HepG2 (cell line): ENCODE measurements at regions not wholly inside any gene's neighbourhood (a gene's known extent, or its start where the extent isn't known, plus 50 kb on each side); places are given as distances from the start of the nearest gene placed in this dataset.
A peak's percentile ranks its signal among the peaks of the same experiment; 100 is the strongest.

Source experiments
- ATAC-seq: fragments of 200-7000 bp; cut with Tn5 transposase; 3 replicates; pipeline ENCODE4 v1.9.1; 2020; ENCODE audit warnings: mild to moderate bottlenecking, moderate library complexity
- BruUV-seq: library from RNA; stranded (reverse); fragments of 400-500 nt; replicated peaks from 2 replicates; lab custom pipeline; 2021; lab: Mats Ljungman, UMichigan
- CTCF ChIA-PET: fragments of 300-600 bp; formaldehyde crosslinking; extraction: SDS; loops from one replicate; lab custom pipeline; 2021; ENCODE audit warnings: low total read pairs, inconsistent platforms, low intra/inter-chr PET ratio; lab: Yijun Ruan, JAX
- POLR2A ChIA-PET: fragments of 350-600 bp; sonication (Branson Sonifier 250); formaldehyde crosslinking; loops from one replicate; lab custom pipeline; 2020; ENCODE audit warnings: antibody characterized with exemption, inconsistent platforms; lab: Yijun Ruan, JAX
- DNase-seq: peaks from one replicate; pipeline ENCODE4 v3.0.0-alpha.2; 2015; ENCODE audit warnings: low spot score
- FAIRE-seq: peaks from 3 replicates; lab custom pipeline; 2011; peaks lifted over from hg19 to GRCh38; lab: Jason Lieb, UNC
- H2AFZ ChIP-seq: one replicate; pipeline ENCODE4 v1.6.1; 2011; ENCODE audit warnings: low read length, inconsistent platforms
- H3K27ac ChIP-seq: fragments of 300-600 bp; 3 replicates; pipeline ENCODE4 v1.8.0; 2011; ENCODE audit warnings: mixed run types, mild to moderate bottlenecking, mixed read lengths, low read length, inconsistent platforms; ENCODE audit not compliant: insufficient read depth; ENCODE audit errors: extremely low read length
- H3K27me3 ChIP-seq, 2 experiments: fragments of 200-600 bp in 1 of 2; 2 replicates in 1 of 2; 3 replicates in 1 of 2; pipeline versions ENCODE4 v1.6.0 to v1.8.0; 2011; ENCODE audit warnings: low read length in 2 of 2, mild to moderate bottlenecking in 2 of 2, moderate library complexity in 2 of 2, inconsistent platforms in 1 of 2; ENCODE audit not compliant: insufficient read depth in 2 of 2, control insufficient read depth in 1 of 2
- H3K36me3 ChIP-seq, 2 experiments: fragments of 200-600 bp in 1 of 2; replicated peaks in 1 of 2; 2 replicates in 1 of 2; 3 replicates in 1 of 2; pipeline versions ENCODE4 v1.5.1 to v1.8.0; 2011; ENCODE audit warnings: low read length in 2 of 2, inconsistent platforms in 1 of 2; ENCODE audit not compliant: insufficient read depth in 2 of 2, control insufficient read depth in 1 of 2
- H3K4me1 ChIP-seq: 2 replicates; pipeline ENCODE4 v1.5.1; 2012; ENCODE audit warnings: low read length, inconsistent platforms; ENCODE audit not compliant: insufficient read depth
- H3K4me2 ChIP-seq: 2 replicates; pipeline ENCODE4 v1.6.0; 2011; ENCODE audit warnings: low read depth, low read length, inconsistent platforms
- H3K4me3 ChIP-seq, 3 experiments: fragments of 200-600 bp in 1 of 3; sonication (generic), shearing (Covaris generic) in 1 of 3; replicated peaks in 1 of 3; 2 replicates each; pipeline ENCODE4 v1.5.1; 2011 to 2016; ENCODE audit warnings: low read length in 3 of 3, inconsistent platforms in 2 of 3, low read depth in 2 of 3, mild to moderate bottlenecking in 2 of 3, control low read depth in 1 of 3, mixed read lengths in 1 of 3; ENCODE audit not compliant: insufficient read depth in 1 of 3
- H3K79me2 ChIP-seq: one replicate; pipeline ENCODE4 v1.6.1; 2011; ENCODE audit warnings: low read length, inconsistent platforms; ENCODE audit not compliant: insufficient read depth
- H3K9ac ChIP-seq: 2 replicates; pipeline ENCODE4 v1.6.0; 2011; ENCODE audit warnings: mild to moderate bottlenecking, low read depth, low read length, inconsistent platforms; ENCODE audit not compliant: insufficient read depth
- H3K9me3 ChIP-seq: 2 replicates; pipeline ENCODE4 v1.5.1; 2012; ENCODE audit warnings: mild to moderate bottlenecking, low read length
- H4K20me1 ChIP-seq: 2 replicates; pipeline ENCODE4 v1.6.0; 2011; ENCODE audit warnings: inconsistent platforms, mild to moderate bottlenecking, low read length, moderate library complexity; ENCODE audit not compliant: insufficient read depth
- ARID5B ChIP-seq: IDR thresholded peaks from 2 replicates; pipeline ENCODE4 v1.4.0; 2020; ENCODE audit warnings: mild to moderate bottlenecking, missing genetic modification reagents
- DR1 ChIP-seq: sonication (generic); formaldehyde crosslinking; IDR thresholded peaks from 2 replicates; pipeline ENCODE4 v1.8.0; 2021; ENCODE audit warnings: mild to moderate bottlenecking, missing genetic modification reagents, inconsistent platforms
- HDAC1 ChIP-seq: sonication (generic); formaldehyde crosslinking; IDR thresholded peaks from 2 replicates; pipeline ENCODE4 v1.5.1; 2020; ENCODE audit warnings: mild to moderate bottlenecking, missing genetic modification reagents
- LCORL ChIP-seq, 2 experiments: fragments of 450-650 bp in 1 of 2; sonication (generic) in 1 of 2; formaldehyde crosslinking in 1 of 2; IDR thresholded peaks; 2 replicates each; pipeline versions ENCODE4 v1.5.0 to v1.6.1; 2017 to 2020; ENCODE audit warnings: antibody characterized with exemption in 1 of 2, missing genetic modification reagents in 1 of 2
- MIER2 ChIP-seq: IDR thresholded peaks from 2 replicates; pipeline ENCODE4 v1.6.1; 2016; ENCODE audit warnings: missing biosample characterization, missing genetic modification reagents
- PHF5A ChIP-seq: IDR thresholded peaks from one replicate; pipeline ENCODE4 v1.6.1; 2018; ENCODE audit warnings: low read depth, missing genetic modification reagents; ENCODE audit not compliant: unreplicated experiment
- SALL1 ChIP-seq: sonication (generic); formaldehyde crosslinking; IDR thresholded peaks from 2 replicates; pipeline ENCODE4 v1.8.0; 2022; ENCODE audit warnings: mild to moderate bottlenecking, missing genetic modification reagents
- U2AF2 ChIP-seq: fragments of 200-400 bp; formaldehyde crosslinking; IDR thresholded peaks from 2 replicates; pipeline ENCODE4 v1.6.1; 2017; ENCODE audit warnings: low read depth, mild to moderate bottlenecking, low read length
- ZBTB37 ChIP-seq: sonication (generic); formaldehyde crosslinking; IDR thresholded peaks from 2 replicates; pipeline ENCODE4 v1.4.0; 2020; ENCODE audit warnings: mild to moderate bottlenecking, missing genetic modification reagents
- ZFY ChIP-seq: sonication (generic); formaldehyde crosslinking; IDR thresholded peaks from 2 replicates; pipeline ENCODE4 v1.4.0; 2020; ENCODE audit warnings: missing genetic modification reagents
- ZNF503 ChIP-seq: sonication (generic); formaldehyde crosslinking; IDR thresholded peaks from 2 replicates; pipeline ENCODE4 v1.4.0; 2020; ENCODE audit warnings: missing genetic modification reagents
- ZNF670 ChIP-seq: sonication (generic); formaldehyde crosslinking; IDR thresholded peaks from 2 replicates; pipeline ENCODE4 v1.8.0; 2022; ENCODE audit warnings: mild to moderate bottlenecking, missing genetic modification reagents, borderline replicate concordance
- WGBS: methylation state at CpG from one replicate; pipeline ENCODE4 v1.1.6; 2017; ENCODE audit warnings: low lambda C conversion rate; 5-methylcytosine and 5-hydroxymethylcytosine counted together
- in situ Hi-C: cut with HindIII; loops from 2 replicates; pipeline ENCODE4 v1.10.0; 2017; ENCODE audit warnings: low pct_unique_long_range_greater_than_20kb; ENCODE audit not compliant: extremely low pct_ligation_motif_present
- intact Hi-C: fragments of 100-400 bp; cut with micrococcal nuclease; formaldehyde crosslinking; loops from one replicate; pipeline ENCODE4 v1.10.0; 2022; ENCODE audit not compliant: unreplicated experiment

- peaks cover 47% of the 10 kb centered on the region for H3K9me3 ChIP-seq
- no peaks in the 10 kb centered on the region for H3K79me2 ChIP-seq
- 0% methylated on average over 1 of the region's 1 CpG for WGBS
- H3K36me3 ChIP-seq, result no peaks in the 10 kb centered on the region
- H3K4me1 ChIP-seq, result no peaks in the 10 kb centered on the region
- intact Hi-C loops, result no loop called here
- no TSS peak for BruUV-seq
- FAIRE-seq (peak; percentile 8), DNase-seq (no peak), ATAC-seq (no peak; the same call in 2 of the 3 replicates)
- no peak overlapping the region for H3K27ac ChIP-seq
- H3K4me2 ChIP-seq, result no peak overlapping the region
- in situ Hi-C loops, result no loop called here
- H3K4me3 ChIP-seq, result no peak overlapping the region
- no peak overlapping the region for H3K9ac ChIP-seq
- no peaks in the 10 kb centered on the region for H4K20me1 ChIP-seq
- no peak for TF ChIP-seq LCORL (IDR thresholded peaks at IDR 0.05)
- no peak for TF ChIP-seq LCORL (CRISPR knock-in tag; IDR thresholded peaks at IDR 0.05)
- no peak for TF ChIP-seq ZBTB37
- TF ChIP-seq MIER2 (CRISPR knock-in tag), result no peak
- TF ChIP-seq, all 625 proteins: peak for 0
- CTCF ChIA-PET, result no interaction called here
- H3K27me3 ChIP-seq, result no peaks in the 10 kb centered on the region
- H2AFZ ChIP-seq, result no peak overlapping the region
- POLR2A ChIA-PET, result no interaction called here
Measured at GRCh38 chr2:81235601-81236000, 931.0 kb upstream of the LRRTM1 start.

- Histone ChIP-seq H3K27me3 (no peaks in the 10 kb centered on the region), H3K4me1 (no peaks in the 10 kb centered on the region), H3K27ac (no peak overlapping the region), H3K4me3 (no peak overlapping the region), H3K9me3 (peaks cover 49% of the 10 kb centered on the region), H3K4me2 (no peak overlapping the region), H3K36me3 (no peaks in the 10 kb centered on the region), H2AFZ (no peak overlapping the region), H3K9ac (no peak overlapping the region), H3K79me2 (no peaks in the 10 kb centered on the region), H4K20me1 (no peaks in the 10 kb centered on the region)
- ChIA-PET CTCF (no interaction called here), POLR2A (no interaction called here)
- DNase-seq (no peak), ATAC-seq (no peak), FAIRE-seq (no peak)
- BruUV-seq, result no TSS peak
- intact Hi-C loops, result no loop called here
- in situ Hi-C loops, result no loop called here
- WGBS, result 2% methylated on average over 1 of the region's 1 CpG
- TF ChIP-seq ARID5B, result no peak
- TF ChIP-seq ZFY (CRISPR knock-in tag), result no peak
- no peak for TF ChIP-seq HDAC1 (CRISPR knock-in tag)
- TF ChIP-seq ZNF503 (CRISPR knock-in tag), result no peak
- no peak for TF ChIP-seq ZNF670 (CRISPR knock-in tag)
- TF ChIP-seq U2AF2, result no peak
- no peak for TF ChIP-seq PHF5A (CRISPR knock-in tag)
- TF ChIP-seq SALL1 (CRISPR knock-in tag), result no peak
- no peak for TF ChIP-seq DR1 (CRISPR knock-in tag)
Measured at GRCh38 chr2:81234711-81235110, 930.2 kb upstream of the LRRTM1 start.
